ENCODE measurements at regions not wholly inside any gene's neighbourhood (a gene's known extent, or its start where the extent isn't known, plus 50 kb on each side); places are given as distances from the start of the nearest gene placed in this dataset.

DNA sequence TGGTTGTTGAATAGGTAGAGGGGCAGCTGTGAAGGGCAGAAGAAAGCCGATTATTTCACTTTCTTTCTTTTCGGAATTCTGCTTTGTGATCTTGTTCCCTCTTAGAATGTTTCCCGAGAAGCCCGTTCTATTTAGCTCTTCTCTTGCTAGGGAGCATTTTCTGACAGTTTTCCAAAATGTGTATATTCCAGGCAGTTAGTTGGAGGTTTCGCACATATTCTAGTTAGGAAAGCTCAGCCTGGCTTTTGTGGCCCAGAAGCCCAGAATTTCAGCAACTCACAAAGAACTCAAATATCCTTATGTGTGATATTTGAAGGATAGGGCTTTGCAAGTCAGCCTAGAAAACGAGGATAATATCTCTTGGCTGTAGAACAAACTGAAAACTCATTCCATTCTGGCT, 461.0 kb upstream of the C9orf72 start:
- no peak overlapping the region for H3K4me3 ChIP-seq
- no peaks in the 10 kb centered on the region for H3K36me3 ChIP-seq
- TF ChIP-seq POLR2AphosphoS5 (IDR thresholded peaks at IDR 0.05) (no peak), CTCF (IDR thresholded peaks at IDR 0.05) (no peak), POLR2A (IDR thresholded peaks at IDR 0.05) (no peak)
- H3K27me3 ChIP-seq (replicated peaks; ENCODE audit: insufficient read depth): no peaks in the 10 kb centered on the region
- WGBS: 62% methylated on average over 6 of the region's 6 CpGs
- intact Hi-C loops (cut with DNase I): no loop called here
- no peak overlapping the region for H3K27ac ChIP-seq
- no peaks in the 10 kb centered on the region for H3K4me1 ChIP-seq (replicated peaks)
- DNase-seq (ENCODE audit: low spot score): no peak
- no peaks in the 10 kb centered on the region for H3K9me3 ChIP-seq

DNA sequence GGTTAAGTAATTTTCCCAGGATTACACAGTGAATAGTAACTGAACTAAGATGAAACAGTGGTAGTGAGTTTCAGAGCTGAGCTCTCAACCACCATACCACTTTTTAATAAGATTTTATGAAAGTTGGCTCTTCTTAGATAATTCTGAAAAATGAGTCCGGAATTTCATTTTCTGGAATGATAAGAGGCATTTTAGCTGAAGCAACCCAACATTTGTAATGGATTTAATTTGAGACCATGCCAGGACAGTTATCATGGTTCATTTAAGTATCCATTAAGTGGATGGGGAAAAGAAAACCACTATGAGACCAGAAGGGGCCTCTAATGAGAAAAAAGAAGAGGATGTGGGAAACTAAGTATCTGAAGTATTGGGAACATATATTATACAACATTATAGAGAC, 464.7 kb upstream of the C9orf72 start:
- Histone ChIP-seq H3K4me3 (no peak overlapping the region), H3K36me3 (no peaks in the 10 kb centered on the region), H3K27ac (no peak overlapping the region), H3K9me3 (no peaks in the 10 kb centered on the region), H3K27me3 (replicated peaks; ENCODE audit: insufficient read depth) (no peaks in the 10 kb centered on the region), H3K4me1 (replicated peaks) (no peaks in the 10 kb centered on the region)
- TF ChIP-seq POLR2A (IDR thresholded peaks at IDR 0.05) (no peak), POLR2AphosphoS5 (IDR thresholded peaks at IDR 0.05) (no peak), CTCF (IDR thresholded peaks at IDR 0.05) (no peak)
- intact Hi-C loops (cut with DNase I): no loop called here
- DNase-seq (ENCODE audit: low spot score): no peak
- 90% methylated on average over 1 of the region's 1 CpG for WGBS

- TF ChIP-seq POLR2A (IDR thresholded peaks at IDR 0.05) (no peak), POLR2AphosphoS5 (IDR thresholded peaks at IDR 0.05) (no peak), CTCF (IDR thresholded peaks at IDR 0.05) (no peak)
- intact Hi-C loops (cut with DNase I): no loop called here
- WGBS: 78% methylated on average over 3 of the region's 3 CpGs
- Histone ChIP-seq H3K4me3 (no peak overlapping the region), H3K27me3 (replicated peaks; ENCODE audit: insufficient read depth) (no peaks in the 10 kb centered on the region), H3K9me3 (no peaks in the 10 kb centered on the region), H3K36me3 (no peaks in the 10 kb centered on the region), H3K4me1 (replicated peaks) (no peaks in the 10 kb centered on the region), H3K27ac (no peak overlapping the region)
- DNase-seq (ENCODE audit: low spot score): no peak
Measured at GRCh38 chr9:28045051-28045450, 471.8 kb upstream of the C9orf72 start.

- no peak for TF ChIP-seq POLR2AphosphoS5 (IDR thresholded peaks at IDR 0.05)
- no peak for TF ChIP-seq POLR2A (IDR thresholded peaks at IDR 0.05)
- Histone ChIP-seq H3K4me3 (no peak overlapping the region), H3K27ac (no peak overlapping the region), H3K36me3 (no peaks in the 10 kb centered on the region), H3K9me3 (no peaks in the 10 kb centered on the region), H3K27me3 (replicated peaks; ENCODE audit: insufficient read depth) (no peaks in the 10 kb centered on the region), H3K4me1 (replicated peaks) (no peaks in the 10 kb centered on the region)
- no peak for DNase-seq (ENCODE audit: low spot score)
- intact Hi-C loops (cut with DNase I): no loop called here
Measured at GRCh38 chr9:28050046-28050445, 476.8 kb upstream of the C9orf72 start.

GRCh38 chr9:28050941-28051340, 477.7 kb upstream of the C9orf72 start:
- Histone ChIP-seq H3K27ac (no peak overlapping the region), H3K9me3 (no peaks in the 10 kb centered on the region), H3K4me3 (no peak overlapping the region), H3K4me1 (replicated peaks) (no peaks in the 10 kb centered on the region), H3K36me3 (no peaks in the 10 kb centered on the region), H3K27me3 (replicated peaks; ENCODE audit: insufficient read depth) (no peaks in the 10 kb centered on the region)
- 90% methylated on average over 2 of the region's 2 CpGs for WGBS
- intact Hi-C loops (cut with DNase I): no loop called here
- no peak for DNase-seq (ENCODE audit: low spot score)
- TF ChIP-seq CTCF (IDR thresholded peaks at IDR 0.05): no peak
- TF ChIP-seq POLR2AphosphoS5 (IDR thresholded peaks at IDR 0.05): no peak
- no peak for TF ChIP-seq POLR2A (IDR thresholded peaks at IDR 0.05)

Measured in prostate gland (tissue), 2 donors.